NCI-H2227 treated with DMSO at 0.1 percent for 48 hours (cell line): ENCODE measurements at regions not wholly inside any gene's neighbourhood (a gene's known extent, or its start where the extent isn't known, plus 50 kb on each side); places are given as distances from the start of the nearest gene placed in this dataset.
A peak's percentile ranks its signal among the peaks of the same experiment; 100 is the strongest.

Source experiments
- DNase-seq: peaks from one replicate; lab custom pipeline; 2025; lab: John Stamatoyannopoulos, UW

- no peak for DNase-seq
Observed at GRCh38 chr21:25329227-25329825, 278.0 kb downstream of the MRPL39 start.

- no peak for DNase-seq
Observed at GRCh38 chr21:25328736-25329135, 278.5 kb downstream of the MRPL39 start.

- no peak for DNase-seq
Observed at GRCh38 chr21:25326181-25326580, 281.1 kb downstream of the MRPL39 start.

GRCh38 chr21:25324666-25325065, 282.6 kb downstream of the MRPL39 start:
- DNase-seq: no peak

GRCh38 chr21:25323356-25323949, 283.8 kb downstream of the MRPL39 start:
- DNase-seq: no peak

- no peak for DNase-seq
Observed at GRCh38 chr21:25314247-25314646, 293.0 kb downstream of the MRPL39 start.

GRCh38 chr21:25313829-25314228, 293.5 kb downstream of the MRPL39 start:
- DNase-seq: no peak

GRCh38 chr21:25307489-25307888, 299.8 kb downstream of the MRPL39 start:
- DNase-seq: no peak

GRCh38 chr21:25304611-25305010, 302.7 kb downstream of the MRPL39 start:
- DNase-seq: no peak

- no peak for DNase-seq
Observed at GRCh38 chr21:25300632-25301031, 306.6 kb downstream of the MRPL39 start.

GRCh38 chr21:25298512-25299491, 308.5 kb downstream of the MRPL39 start:
- DNase-seq: no peak

- no peak for DNase-seq
Observed at GRCh38 chr21:25297117-25297516, 310.2 kb downstream of the MRPL39 start.

- no peak for DNase-seq
Observed at GRCh38 chr21:25296252-25296651, 311.0 kb downstream of the MRPL39 start.

GRCh38 chr21:25292396-25292795, 314.9 kb downstream of the MRPL39 start:
- no peak for DNase-seq

GRCh38 chr21:25283720-25284119, 323.6 kb downstream of the MRPL39 start:
- DNase-seq: no peak

GRCh38 chr21:25281134-25281533, 326.1 kb downstream of the MRPL39 start:
- no peak for DNase-seq

GRCh38 chr21:25280061-25280460, 327.2 kb downstream of the MRPL39 start:
- no peak for DNase-seq

- peak; percentile 44 for DNase-seq
Observed at GRCh38 chr21:25273959-25274358, 333.3 kb downstream of the MRPL39 start.

GRCh38 chr21:25254491-25255174, 352.6 kb downstream of the MRPL39 start:
- DNase-seq: peak; percentile 43

GRCh38 chr21:25246546-25246945, 360.7 kb downstream of the MRPL39 start:
- no peak for DNase-seq

- no peak for DNase-seq
Observed at GRCh38 chr21:25244735-25245134, 362.5 kb downstream of the MRPL39 start.

GRCh38 chr21:25243808-25244207, 363.5 kb downstream of the MRPL39 start:
- DNase-seq: no peak
